ENCODE measurements at regions not wholly inside any gene's neighbourhood (a gene's known extent, or its start where the extent isn't known, plus 50 kb on each side); places are given as distances from the start of the nearest gene placed in this dataset.

GRCh38 chr17:62172492-62173291 lies 107.6 kb upstream of the MED13 start:
- dilution Hi-C loops (cut with MboI; ENCODE audit: extremely low pct_ligation_motif_present, low sequenced_read_pairs), result no loop called here
- no peak overlapping the region for H3K4me3 ChIP-seq (ENCODE audit: control insufficient read depth in 2 of 3, extremely low read depth in 1 of 3, insufficient read depth in 2 of 3, low read depth in 1 of 3, low read length in 3 of 3)
- no peaks in the 10 kb centered on the region for H3K36me3 ChIP-seq (ENCODE audit: control insufficient read depth in 2 of 2, extremely low read depth in 1 of 2, insufficient read depth in 2 of 2, low read length in 2 of 2)
- H3K27me3 ChIP-seq (ENCODE audit: control insufficient read depth, extremely low read depth, insufficient read depth, low read length), result no peaks in the 10 kb centered on the region
- no peak overlapping the region for H3K9ac ChIP-seq (ENCODE audit: control insufficient read depth, extremely low read depth, insufficient read depth, low read length)
- H4K20me1 ChIP-seq (ENCODE audit: control insufficient read depth, extremely low read depth, insufficient read depth, low read length), result no peaks in the 10 kb centered on the region
- H3K79me2 ChIP-seq (ENCODE audit: control insufficient read depth, insufficient read depth, low read length), result no peaks in the 10 kb centered on the region
- TF ChIP-seq CTCF (optimal IDR thresholded peaks at IDR 0.05 in 1 of 3, IDR thresholded peaks at IDR 0.05 in 1 of 3, conservative IDR thresholded peaks at IDR 0.05 in 1 of 3; ENCODE audit: extremely low read depth in 1 of 3, insufficient read depth in 2 of 3, low read length in 3 of 3), result no peak
- no peak for TF ChIP-seq EZH2 (IDR thresholded peaks at IDR 0.05; ENCODE audit: low read length)
- FAIRE-seq, result no peak
- H3K27ac ChIP-seq (ENCODE audit: control insufficient read depth, insufficient read depth, low read length), result no peak overlapping the region
- no peak overlapping the region for H2AFZ ChIP-seq (ENCODE audit: control insufficient read depth, low read length)
- no peaks in the 10 kb centered on the region for H3K9me1 ChIP-seq (ENCODE audit: control insufficient read depth, extremely low read depth, insufficient read depth, low read length)
- no peak for DNase-seq (ENCODE audit: low read depth, low spot score)
- H3K4me2 ChIP-seq (ENCODE audit: control insufficient read depth, extremely low read depth, insufficient read depth, low read depth, low read length), result no peak overlapping the region
- H3K4me1 ChIP-seq (ENCODE audit: control insufficient read depth, extremely low read depth, insufficient read depth, low read length), result no peaks in the 10 kb centered on the region
- no peaks in the 10 kb centered on the region for H3K9me3 ChIP-seq (ENCODE audit: control insufficient read depth, low read depth, low read length)

DNA sequence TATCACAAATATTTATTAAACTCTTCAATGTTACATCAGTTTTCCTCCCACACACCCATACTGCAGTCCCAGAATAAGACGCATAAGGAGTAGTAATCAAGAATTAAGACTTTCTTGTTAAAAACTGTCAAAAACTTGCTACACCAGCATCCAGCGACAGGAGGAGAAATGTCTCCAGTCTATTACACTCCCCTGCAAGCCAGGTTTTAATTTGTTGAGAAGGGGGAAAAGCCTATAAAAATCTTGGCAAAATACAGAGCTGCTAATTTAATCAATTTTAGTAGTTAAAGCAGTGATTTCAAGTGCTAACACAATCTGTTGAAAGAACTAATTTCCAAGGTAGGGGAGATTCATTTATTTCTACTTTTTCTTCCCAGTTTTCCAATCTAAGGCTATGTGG lies 102.0 kb upstream of the MED13 start:
- Histone ChIP-seq H3K27ac (ENCODE audit: control insufficient read depth, insufficient read depth, low read length) (no peak overlapping the region), H2AFZ (ENCODE audit: control insufficient read depth, low read length) (no peak overlapping the region), H3K27me3 (ENCODE audit: control insufficient read depth, extremely low read depth, insufficient read depth, low read length) (no peaks in the 10 kb centered on the region), H3K36me3 (ENCODE audit: control insufficient read depth in 2 of 2, extremely low read depth in 1 of 2, insufficient read depth in 2 of 2, low read length in 2 of 2) (no peaks in the 10 kb centered on the region), H3K9me3 (ENCODE audit: control insufficient read depth, low read depth, low read length) (no peaks in the 10 kb centered on the region), H4K20me1 (ENCODE audit: control insufficient read depth, extremely low read depth, insufficient read depth, low read length) (no peaks in the 10 kb centered on the region), H3K9ac (ENCODE audit: control insufficient read depth, extremely low read depth, insufficient read depth, low read length) (no peak overlapping the region), H3K4me1 (ENCODE audit: control insufficient read depth, extremely low read depth, insufficient read depth, low read length) (no peaks in the 10 kb centered on the region), H3K4me2 (ENCODE audit: control insufficient read depth, extremely low read depth, insufficient read depth, low read depth, low read length) (no peak overlapping the region), H3K79me2 (ENCODE audit: control insufficient read depth, insufficient read depth, low read length) (no peaks in the 10 kb centered on the region), H3K9me1 (ENCODE audit: control insufficient read depth, extremely low read depth, insufficient read depth, low read length) (no peaks in the 10 kb centered on the region), H3K4me3 (ENCODE audit: control insufficient read depth in 2 of 3, extremely low read depth in 1 of 3, insufficient read depth in 2 of 3, low read depth in 1 of 3, low read length in 3 of 3) (no peak overlapping the region)
- FAIRE-seq (no peak), DNase-seq (ENCODE audit: low read depth, low spot score) (no peak)
- TF ChIP-seq EZH2 (IDR thresholded peaks at IDR 0.05; ENCODE audit: low read length), result no peak
- no peak for TF ChIP-seq CTCF (optimal IDR thresholded peaks at IDR 0.05 in 1 of 3, IDR thresholded peaks at IDR 0.05 in 1 of 3, conservative IDR thresholded peaks at IDR 0.05 in 1 of 3; ENCODE audit: extremely low read depth in 1 of 3, insufficient read depth in 2 of 3, low read length in 3 of 3)
- dilution Hi-C loops (cut with MboI; ENCODE audit: extremely low pct_ligation_motif_present, low sequenced_read_pairs), result no loop called here

Measured in keratinocyte (primary cell).